ENCODE measurements at regions not wholly inside any gene's neighbourhood (a gene's known extent, or its start where the extent isn't known, plus 50 kb on each side); places are given as distances from the start of the nearest gene placed in this dataset.

- POLR2A ChIA-PET: no interaction called here
- TF ChIP-seq USF2 (IDR thresholded peaks at IDR 0.05; ENCODE audit: borderline replicate concordance, low read depth, low read length) (no peak), EZH2phosphoT487 (IDR thresholded peaks at IDR 0.05; ENCODE audit: borderline replicate concordance, low read depth) (no peak), POLR2AphosphoS5 (IDR thresholded peaks at IDR 0.05; ENCODE audit: low read depth, low read length) (no peak), RAD21 (IDR thresholded peaks at IDR 0.05; ENCODE audit: low read length) (no peak)
- H3K27ac ChIP-seq (ENCODE audit: low read depth in 2 of 2, low read length in 1 of 2): no peak overlapping the region
- no peaks in the 10 kb centered on the region for H3F3A ChIP-seq (replicated peaks; ENCODE audit: insufficient read depth)
- no peaks in the 10 kb centered on the region for H4K20me1 ChIP-seq (ENCODE audit: insufficient read depth)
- peaks cover 0 to 2% of the 10 kb centered on the region in 2 experiments; a peak in 1 of 4 replicates for H3K4me1 ChIP-seq (ENCODE audit: control insufficient read depth in 1 of 2, insufficient read depth in 2 of 2, low read depth in 1 of 2, low read length in 1 of 2)
- H3K9ac ChIP-seq: no peak overlapping the region
- H2AFZ ChIP-seq (ENCODE audit: low read depth): no peak overlapping the region
- CTCF ChIA-PET: interaction anchor here (0.6 kb wide), 1 partner anchor 760 kb away, joined by 3 read pairs; no protein-coding TSS in a partner anchor
- DNase-seq: no peak
- H3K79me2 ChIP-seq (ENCODE audit: insufficient read depth): no peaks in the 10 kb centered on the region
- H3K9me3 ChIP-seq: no peaks in the 10 kb centered on the region
- WGBS (ENCODE audit: low lambda C conversion rate): 0% methylated on average over 1 of the region's 3 CpGs
- H3K9me2 ChIP-seq: no peaks in the 10 kb centered on the region
- no peaks in the 10 kb centered on the region for H3K27me3 ChIP-seq (ENCODE audit: insufficient read depth)
- H3K4me3 ChIP-seq (ENCODE audit: low read depth in 2 of 2, low read length in 1 of 2): no peak overlapping the region
- H3K36me3 ChIP-seq (replicated peaks in 1 of 2; ENCODE audit: control insufficient read depth in 1 of 2, insufficient read depth in 2 of 2, low read length in 1 of 2): no peaks in the 10 kb centered on the region
- H3K4me2 ChIP-seq: no peak overlapping the region
These were observed 127.4 kb upstream of the ATP2B2 start for GRCh38 chr3:10632741-10633140.

GRCh38 chr3:10635446-10636076 lies 130.2 kb upstream of the ATP2B2 start:
- Histone ChIP-seq H3K9me3 (no peaks in the 10 kb centered on the region), H3K27ac (ENCODE audit: low read depth in 2 of 2, low read length in 1 of 2) (no peak overlapping the region), H3K4me2 (no peak overlapping the region), H3K4me3 (ENCODE audit: low read depth in 2 of 2, low read length in 1 of 2) (no peak overlapping the region), H3K27me3 (ENCODE audit: insufficient read depth) (no peaks in the 10 kb centered on the region), H4K20me1 (ENCODE audit: insufficient read depth) (no peaks in the 10 kb centered on the region), H3K36me3 (replicated peaks in 1 of 2; ENCODE audit: control insufficient read depth in 1 of 2, insufficient read depth in 2 of 2, low read length in 1 of 2) (no peaks in the 10 kb centered on the region), H3K4me1 (ENCODE audit: control insufficient read depth in 1 of 2, insufficient read depth in 2 of 2, low read depth in 1 of 2, low read length in 1 of 2) (peaks cover 0 to 2% of the 10 kb centered on the region in 2 experiments; a peak in 1 of 4 replicates), H3K9ac (no peak overlapping the region), H3F3A (replicated peaks; ENCODE audit: insufficient read depth) (no peaks in the 10 kb centered on the region), H3K79me2 (ENCODE audit: insufficient read depth) (no peaks in the 10 kb centered on the region), H3K9me2 (no peaks in the 10 kb centered on the region), H2AFZ (ENCODE audit: low read depth) (no peak overlapping the region)
- ChIA-PET POLR2A (no interaction called here), CTCF (interaction anchor here (1.3 kb wide), 1 partner anchor 35 kb away, joined by 4 read pairs; no protein-coding TSS in a partner anchor)
- TF ChIP-seq POLR2AphosphoS5 (IDR thresholded peaks at IDR 0.05; ENCODE audit: low read depth, low read length) (no peak), EZH2phosphoT487 (IDR thresholded peaks at IDR 0.05; ENCODE audit: borderline replicate concordance, low read depth) (no peak), CHD2 (IDR thresholded peaks at IDR 0.05; ENCODE audit: low read length, partially characterized antibody) (no peak), ELF1 (IDR thresholded peaks at IDR 0.05) (no peak), IRF3 (IDR thresholded peaks at IDR 0.05; ENCODE audit: low read depth, low read length) (no peak), SIN3A (IDR thresholded peaks at IDR 0.05; ENCODE audit: borderline replicate concordance, low read depth, low read length) (no peak), PBX3 (IDR thresholded peaks at IDR 0.05) (no peak), YY1 (IDR thresholded peaks at IDR 0.05; ENCODE audit: low read depth) (no peak), GABPA (IDR thresholded peaks at IDR 0.05; ENCODE audit: low read depth) (no peak), FOSL2 (IDR thresholded peaks at IDR 0.05; ENCODE audit: borderline replicate concordance, low read depth) (no peak), GATA2 (CRISPR knock-in tag; IDR thresholded peaks at IDR 0.05) (no peak), JUND (IDR thresholded peaks at IDR 0.05) (no peak), CTCF (IDR thresholded peaks at IDR 0.05) (no peak), TAF1 (IDR thresholded peaks at IDR 0.05; ENCODE audit: borderline replicate concordance, low read depth, low read length) (no peak)
- 41% methylated on average over 6 of the region's 7 CpGs for WGBS (ENCODE audit: low lambda C conversion rate)
- DNase-seq: no peak
